ENCODE measurements at regions not wholly inside any gene's neighbourhood (a gene's known extent, or its start where the extent isn't known, plus 50 kb on each side); places are given as distances from the start of the nearest gene placed in this dataset.

GRCh38 chr17:62882878-62883277 lies 74.8 kb upstream of the MARCHF10 start:
- no peak for TF ChIP-seq POLR2A (IDR thresholded peaks at IDR 0.05; ENCODE audit: low read depth)
- no peak for TF ChIP-seq POLR2AphosphoS5 (IDR thresholded peaks at IDR 0.05)
- no peak for TF ChIP-seq CTCF (IDR thresholded peaks at IDR 0.05)

Data from esophagus muscularis mucosa (tissue), 3 donors.